A549 (cell line): ENCODE measurements at regions not wholly inside any gene's neighbourhood (a gene's known extent, or its start where the extent isn't known, plus 50 kb on each side); places are given as distances from the start of the nearest gene placed in this dataset.

Source experiments
- ATAC-seq, 2 experiments: fragments of 200-7000 bp in 1 of 2; fragments of >200 bp in 1 of 2; cut with Nextera tagmentation in 1 of 2; cut with Tn5 transposase in 1 of 2; 3 replicates each; pipeline versions ENCODE4 v1.8.0 to v1.9.1; 2018 to 2020; ENCODE audit warnings: mild to moderate bottlenecking in 1 of 2, moderate library complexity in 1 of 2
- CTCF ChIA-PET: fragments of 300-600 bp; sonication (Branson Sonifier 250); formaldehyde crosslinking; extraction: SDS; loops from one replicate; lab custom pipeline; 2021; ENCODE audit warnings: antibody characterized with exemption, inconsistent platforms; lab: Yijun Ruan, JAX
- POLR2A ChIA-PET: fragments of 350-600 bp; formaldehyde crosslinking; extraction: SDS; loops from one replicate; lab custom pipeline; 2021; ENCODE audit warnings: antibody characterized with exemption, inconsistent platforms; lab: Yijun Ruan, JAX
- DNase-seq, 2 experiments: peaks; one replicate each; pipeline versions ENCODE4 v3.0.0 to v3.0.0-alpha.2; 2011 to 2016; ENCODE audit warnings: low read depth in 1 of 2, low spot score in 1 of 2
- FAIRE-seq: peaks from 2 replicates; lab custom pipeline; 2011; peaks lifted over from hg19 to GRCh38; lab: Jason Lieb, UNC
- H3K27ac ChIP-seq, 2 experiments: fragments of >200 bp; sonication (Bioruptor Twin); formaldehyde crosslinking; 3 replicates each; pipeline ENCODE4 v1.5.1; 2016 to 2017
- H3K4me1 ChIP-seq: fragments of >200 bp; sonication (Bioruptor Twin); formaldehyde crosslinking; 3 replicates; pipeline ENCODE4 v1.6.1; 2016
- H3K4me2 ChIP-seq: fragments of >200 bp; sonication (Bioruptor Twin); formaldehyde crosslinking; 3 replicates; pipeline ENCODE4 v1.6.1; 2016
- H3K4me3 ChIP-seq: fragments of >200 bp; sonication (Bioruptor Twin); formaldehyde crosslinking; 3 replicates; pipeline ENCODE4 v1.5.1; 2016
- H3K9me3 ChIP-seq: fragments of >200 bp; sonication (Bioruptor Twin); formaldehyde crosslinking; 3 replicates; pipeline ENCODE4 v1.6.1; 2016
- ATOH8 ChIP-seq: fragments of 250-450 bp; sonication (Bioruptor Pico); IDR thresholded peaks from 2 replicates; pipeline ENCODE4 v1.5.0; 2020; ENCODE audit warnings: low read depth, mild to moderate bottlenecking, moderate library complexity
- BCL3 ChIP-seq: fragments of >200 bp; sonication (Bioruptor Twin); formaldehyde crosslinking; IDR thresholded peaks from 3 replicates; pipeline ENCODE4 v1.6.1; 2016
- CBX2 ChIP-seq: fragments of 200-600 bp; sonication (generic); IDR thresholded peaks from 2 replicates; pipeline ENCODE4 v1.6.1; 2016; ENCODE audit warnings: low read depth, mild to moderate bottlenecking, borderline replicate concordance
- CHD4 ChIP-seq: fragments of 200-600 bp; sonication (generic); IDR thresholded peaks from 2 replicates; pipeline ENCODE4 v1.6.1; 2016; ENCODE audit warnings: antibody characterized with exemption, mild to moderate bottlenecking, borderline replicate concordance
- EHF ChIP-seq: fragments of 250-450 bp; sonication (Bioruptor Pico); IDR thresholded peaks from 2 replicates; pipeline ENCODE4 v1.5.0; 2020; ENCODE audit warnings: mild to moderate bottlenecking
- EHMT2 ChIP-seq: fragments of 200-600 bp; sonication (generic); IDR thresholded peaks from 2 replicates; pipeline ENCODE4 v1.6.1; 2016; ENCODE audit warnings: antibody characterized with exemption, low read depth, mild to moderate bottlenecking, moderate library complexity
- ESRRA ChIP-seq: fragments of 150-350 bp; IDR thresholded peaks from 2 replicates; pipeline ENCODE4 v1.6.1; 2014; ENCODE audit warnings: mild to moderate bottlenecking, low read length, borderline replicate concordance
- GATA3 ChIP-seq: IDR thresholded peaks from 2 replicates; pipeline ENCODE4 v1.6.1; 2012; ENCODE audit warnings: borderline replicate concordance
- HDAC2 ChIP-seq: fragments of 200-600 bp; sonication (generic); IDR thresholded peaks from 2 replicates; pipeline ENCODE4 v1.6.1; 2016
- HES2 ChIP-seq: fragments of >200 bp; sonication (Bioruptor Twin); formaldehyde crosslinking; IDR thresholded peaks from 2 replicates; pipeline ENCODE4 v1.6.1; 2016
- HEYL ChIP-seq: fragments of 250-450 bp; sonication (Bioruptor Pico); IDR thresholded peaks from 2 replicates; pipeline ENCODE4 v1.8.0; 2021; ENCODE audit warnings: mild to moderate bottlenecking, moderate library complexity
- HOXA7 ChIP-seq: fragments of 250-450 bp; sonication (Bioruptor Pico); IDR thresholded peaks from 2 replicates; pipeline ENCODE4 v1.5.0; 2020; ENCODE audit warnings: mild to moderate bottlenecking, moderate library complexity
- JUN ChIP-seq, 2 experiments: fragments of >200 bp; sonication (Bioruptor Twin); formaldehyde crosslinking; IDR thresholded peaks; 2 replicates in 1 of 2; 3 replicates in 1 of 2; pipeline ENCODE4 v1.6.1; 2016 to 2017
- KDM1A ChIP-seq: fragments of 200-600 bp; sonication (generic); IDR thresholded peaks from 2 replicates; pipeline ENCODE4 v1.6.1; 2016; ENCODE audit warnings: low read depth, mild to moderate bottlenecking
- NFE2L2 ChIP-seq: fragments of 150-350 bp; conservative IDR thresholded peaks from 2 replicates; pipeline ENCODE4 v1.6.1; 2014; ENCODE audit warnings: low read length
- NPAS2 ChIP-seq: fragments of 250-450 bp; sonication (Bioruptor Pico); IDR thresholded peaks from 2 replicates; pipeline ENCODE4 v1.8.0; 2022; ENCODE audit warnings: mild to moderate bottlenecking, moderate library complexity, borderline replicate concordance
- NR3C1 ChIP-seq: fragments of >200 bp; sonication (Bioruptor Twin); formaldehyde crosslinking; IDR thresholded peaks from 3 replicates; pipeline ENCODE4 v1.6.1; 2017
- PBX3 ChIP-seq: IDR thresholded peaks from 2 replicates; pipeline ENCODE4 v1.6.1; 2012
- POLR2AphosphoS2 ChIP-seq: conservative IDR thresholded peaks from 2 replicates; pipeline ENCODE4 v1.6.1; 2012; ENCODE audit warnings: low read length, improper control_type of control experiment, inconsistent platforms
- RCOR1 ChIP-seq: fragments of 150-350 bp; IDR thresholded peaks from 2 replicates; pipeline ENCODE4 v1.6.1; 2014; ENCODE audit warnings: antibody characterized with exemption, low read length, low read depth
- REST ChIP-seq: fragments of 200-600 bp; sonication (generic); IDR thresholded peaks from 2 replicates; pipeline ENCODE4 v1.6.1; 2016; ENCODE audit warnings: antibody characterized with exemption, mild to moderate bottlenecking, moderate library complexity
- RFX5 ChIP-seq: fragments of 450-650 bp; IDR thresholded peaks from 2 replicates; pipeline ENCODE4 v1.7.1; 2014; ENCODE audit warnings: antibody characterized with exemption, mild to moderate bottlenecking, moderate library complexity
- RNF2 ChIP-seq: fragments of 200-600 bp; sonication (generic); IDR thresholded peaks from 2 replicates; pipeline ENCODE4 v1.6.1; 2016; ENCODE audit warnings: low read depth, mild to moderate bottlenecking, antibody characterized with exemption, moderate library complexity, borderline replicate concordance
- SMC3 ChIP-seq: fragments of >200 bp; sonication (Bioruptor Twin); formaldehyde crosslinking; IDR thresholded peaks from 3 replicates; pipeline ENCODE4 v1.6.1; 2018; ENCODE audit warnings: inconsistent platforms
- TFCP2L1 ChIP-seq: fragments of 250-450 bp; sonication (Bioruptor Pico); IDR thresholded peaks from 2 replicates; pipeline ENCODE4 v1.5.0; 2021; ENCODE audit warnings: mild to moderate bottlenecking
- ZC3H11A ChIP-seq: fragments of 450-650 bp; IDR thresholded peaks from 2 replicates; pipeline ENCODE4 v1.6.1; 2014; ENCODE audit warnings: antibody characterized with exemption, mild to moderate bottlenecking
- ZFP36 ChIP-seq: fragments of 450-650 bp; IDR thresholded peaks from 2 replicates; pipeline ENCODE4 v1.6.1; 2014; ENCODE audit warnings: borderline replicate concordance; ENCODE audit not compliant: partially characterized antibody
- ZNF302 ChIP-seq: fragments of 250-450 bp; sonication (Bioruptor Pico); IDR thresholded peaks from 2 replicates; pipeline ENCODE4 v1.9.0; 2021; ENCODE audit warnings: inconsistent platforms, mild to moderate bottlenecking, moderate library complexity
- WGBS: methylation state at CpG from one replicate; pipeline ENCODE4 v1.1.6; 2017; ENCODE audit errors: missing lambda C conversion rate; 5-methylcytosine and 5-hydroxymethylcytosine counted together

GRCh38 chr6:76594109-76594508 is 521.6 kb upstream of the IMPG1 start:
- no peaks in the 10 kb centered on the region for H3K4me1 ChIP-seq
- POLR2A ChIA-PET: no interaction called here
- DNase-seq: no peak
- CTCF ChIA-PET: no interaction called here
- FAIRE-seq: no peak
- no peak overlapping the region for H3K4me3 ChIP-seq
- 40% methylated on average over 2 of the region's 3 CpGs for WGBS
- no peaks in the 10 kb centered on the region for H3K9me3 ChIP-seq
- H3K27ac ChIP-seq: no peak overlapping the region
- no peak overlapping the region for H3K4me2 ChIP-seq
- TF ChIP-seq RNF2 (no peak), NR3C1 (no peak), ESRRA (no peak)
- TF ChIP-seq, all 56 proteins: peak for 0
- ATAC-seq: no peak

GRCh38 chr6:76593668-76594067 is 521.2 kb upstream of the IMPG1 start:
- FAIRE-seq (no peak), DNase-seq (no peak), ATAC-seq (no peak)
- WGBS: 17% methylated on average over 1 of the region's 3 CpGs
- ChIA-PET CTCF (no interaction called here), POLR2A (no interaction called here)
- H3K4me3 ChIP-seq: no peak overlapping the region
- no peaks in the 10 kb centered on the region for H3K4me1 ChIP-seq
- H3K9me3 ChIP-seq: no peaks in the 10 kb centered on the region
- no peak overlapping the region for H3K4me2 ChIP-seq
- TF ChIP-seq RCOR1: no peak
- no peak for TF ChIP-seq EHMT2
- no peak for TF ChIP-seq POLR2AphosphoS2
- TF ChIP-seq CBX2: no peak
- no peak for TF ChIP-seq HDAC2
- no peak for TF ChIP-seq GATA3
- TF ChIP-seq NPAS2 (CRISPR knock-in tag): no peak
- TF ChIP-seq NFE2L2: no peak
- TF ChIP-seq HEYL (CRISPR knock-in tag): no peak
- no peak for TF ChIP-seq BCL3
- no peak for TF ChIP-seq HES2
- no peak for TF ChIP-seq TFCP2L1 (CRISPR knock-in tag)
- TF ChIP-seq PBX3: no peak
- no peak for TF ChIP-seq REST
- no peak for TF ChIP-seq HOXA7
- no peak for TF ChIP-seq ZFP36
- H3K27ac ChIP-seq: no peak overlapping the region

- ChIA-PET CTCF (no interaction called here), POLR2A (no interaction called here)
- Histone ChIP-seq H3K9me3 (no peaks in the 10 kb centered on the region), H3K4me3 (no peak overlapping the region), H3K27ac (no peak overlapping the region), H3K4me2 (no peak overlapping the region), H3K4me1 (no peaks in the 10 kb centered on the region)
- FAIRE-seq (no peak), ATAC-seq (no peak), DNase-seq (no peak)
- TF ChIP-seq JUN (IDR thresholded peaks at IDR 0.05) (no peak), EHF (CRISPR knock-in tag) (no peak), KDM1A (no peak), NFE2L2 (no peak), RFX5 (no peak), ZNF302 (CRISPR knock-in tag) (no peak), ATOH8 (no peak), NR3C1 (no peak), POLR2AphosphoS2 (no peak), SMC3 (no peak), CHD4 (no peak), GATA3 (no peak), ZC3H11A (no peak)
These were observed 520.1 kb upstream of the IMPG1 start for GRCh38 chr6:76592566-76592965.
